ENCODE measurements at regions not wholly inside any gene's neighbourhood (a gene's known extent, or its start where the extent isn't known, plus 50 kb on each side); places are given as distances from the start of the nearest gene placed in this dataset.

DNA sequence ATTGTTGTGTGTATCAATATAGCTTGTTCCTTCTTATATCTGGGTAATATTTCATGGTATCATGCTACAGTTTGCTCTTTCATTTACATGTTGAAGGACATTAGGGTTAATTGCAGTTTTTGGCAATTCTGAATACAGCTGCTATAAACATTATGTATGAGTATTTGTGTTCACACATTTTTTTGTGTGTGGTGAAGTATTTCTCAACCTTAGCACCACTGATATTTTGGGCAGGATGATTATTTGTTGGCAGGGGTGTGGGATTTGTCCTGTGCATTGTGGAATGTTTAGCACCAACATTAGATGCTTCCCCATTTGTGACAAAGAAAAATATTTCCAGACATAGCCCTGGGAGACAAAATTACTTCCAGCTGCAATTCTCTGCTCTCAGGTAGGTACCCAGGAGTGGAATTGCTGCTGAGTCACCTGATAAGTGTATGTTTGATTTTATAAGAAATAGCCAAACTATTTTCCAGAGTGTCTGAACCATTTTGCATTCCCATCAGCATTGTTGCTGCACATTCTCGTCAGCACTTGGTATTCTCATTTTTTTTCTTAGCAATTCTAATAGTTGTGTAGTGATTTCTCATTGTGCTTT, 128.2 kb downstream of the SNX19 start:
- TF ChIP-seq, protein P1, sequence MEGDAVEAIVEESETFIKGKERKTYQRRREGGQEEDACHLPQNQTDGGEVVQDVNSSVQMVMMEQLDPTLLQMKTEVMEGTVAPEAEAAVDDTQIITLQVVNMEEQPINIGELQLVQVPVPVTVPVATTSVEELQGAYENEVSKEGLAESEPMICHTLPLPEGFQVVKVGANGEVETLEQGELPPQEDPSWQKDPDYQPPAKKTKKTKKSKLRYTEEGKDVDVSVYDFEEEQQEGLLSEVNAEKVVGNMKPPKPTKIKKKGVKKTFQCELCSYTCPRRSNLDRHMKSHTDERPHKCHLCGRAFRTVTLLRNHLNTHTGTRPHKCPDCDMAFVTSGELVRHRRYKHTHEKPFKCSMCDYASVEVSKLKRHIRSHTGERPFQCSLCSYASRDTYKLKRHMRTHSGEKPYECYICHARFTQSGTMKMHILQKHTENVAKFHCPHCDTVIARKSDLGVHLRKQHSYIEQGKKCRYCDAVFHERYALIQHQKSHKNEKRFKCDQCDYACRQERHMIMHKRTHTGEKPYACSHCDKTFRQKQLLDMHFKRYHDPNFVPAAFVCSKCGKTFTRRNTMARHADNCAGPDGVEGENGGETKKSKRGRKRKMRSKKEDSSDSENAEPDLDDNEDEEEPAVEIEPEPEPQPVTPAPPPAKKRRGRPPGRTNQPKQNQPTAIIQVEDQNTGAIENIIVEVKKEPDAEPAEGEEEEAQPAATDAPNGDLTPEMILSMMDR (IDR thresholded peaks at IDR 0.05): no peak
- H3K36me3 ChIP-seq: no peaks in the 10 kb centered on the region
- no peak overlapping the region for H3K4me3 ChIP-seq
- peaks cover 5 to 23% (median 15%) of the 10 kb centered on the region in 9 donors for H3K4me1 ChIP-seq
- ATAC-seq (no peak), DNase-seq (no peak)
- peaks cover 0 to 17% (median 4%) of the 10 kb centered on the region in 11 donors for H3K9me3 ChIP-seq
- H3K27ac ChIP-seq: peak overlapping the region in 1 of 10 donors; percentile 57
- intact Hi-C loops (cut with DNase I): no loop called here
- WGBS, 2 donors: 74 to 91% methylated on average over 1 of the region's 1 CpG
- no peaks in the 10 kb centered on the region for H3K27me3 ChIP-seq

DNA sequence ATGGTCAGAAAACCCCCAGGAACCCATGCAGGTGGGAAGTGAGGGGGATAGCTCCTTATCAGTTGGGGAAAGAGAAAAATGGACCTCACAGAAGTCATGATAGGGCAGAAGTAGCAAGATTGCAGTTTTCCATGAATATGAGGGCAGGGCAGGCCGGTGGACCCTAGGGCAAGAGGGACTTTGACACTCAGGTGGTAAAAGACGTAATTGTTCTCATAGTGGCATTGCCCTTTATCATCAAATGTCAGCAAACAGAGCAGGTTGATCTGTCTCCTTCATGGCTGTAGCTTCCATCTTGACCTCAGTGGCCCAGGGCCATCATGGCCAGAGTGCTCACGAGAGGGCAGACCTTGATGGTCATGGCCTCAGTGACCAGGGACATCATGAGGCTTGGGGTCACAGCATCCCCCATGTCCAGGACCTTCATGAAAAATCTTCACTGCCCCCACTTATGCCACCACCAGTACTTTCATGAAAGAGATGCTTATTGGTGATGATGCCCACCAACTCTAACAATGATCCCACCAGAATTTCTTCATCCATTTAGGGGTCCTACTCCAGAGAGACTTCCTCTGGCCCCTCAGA, 127.1 kb downstream of the SNX19 start:
- Histone ChIP-seq H3K9me3 (peaks cover 0 to 17% (median 4%) of the 10 kb centered on the region in 11 donors), H3K36me3 (no peaks in the 10 kb centered on the region), H3K4me3 (no peak overlapping the region), H3K27me3 (no peaks in the 10 kb centered on the region), H3K4me1 (peaks cover 3 to 19% (median 8%) of the 10 kb centered on the region in 9 donors), H3K27ac (no peak overlapping the region)
- DNase-seq: no peak
- TF ChIP-seq, protein P1 (IDR thresholded peaks at IDR 0.05): no peak
- 91 to 98% methylated on average over 3 of the region's 3 CpGs for WGBS, 2 donors
- intact Hi-C loops (cut with DNase I): no loop called here
- ATAC-seq: no peak

DNA sequence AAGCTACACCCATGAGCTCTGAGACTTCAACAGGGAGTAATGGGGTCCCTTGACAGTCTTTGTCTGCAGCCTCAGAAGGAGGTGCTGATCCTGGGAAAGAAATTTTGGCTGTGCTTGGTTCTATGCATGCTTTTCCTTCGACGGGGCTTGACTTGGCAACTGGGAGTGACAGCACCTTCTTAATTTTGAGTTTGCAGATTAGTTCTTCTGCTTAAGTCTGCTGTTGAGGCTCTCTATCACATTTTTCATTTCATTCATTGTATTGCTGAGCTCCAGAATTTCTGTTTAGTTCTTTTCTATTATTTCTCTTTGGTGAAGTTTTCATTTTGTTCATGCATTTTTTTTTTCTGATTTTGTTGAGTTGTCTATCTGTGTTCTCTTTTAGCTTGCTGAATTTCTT, 125.6 kb downstream of the SNX19 start:
- no peak for DNase-seq
- no peak for ATAC-seq
- TF ChIP-seq, protein P1 (IDR thresholded peaks at IDR 0.05): no peak

DNA sequence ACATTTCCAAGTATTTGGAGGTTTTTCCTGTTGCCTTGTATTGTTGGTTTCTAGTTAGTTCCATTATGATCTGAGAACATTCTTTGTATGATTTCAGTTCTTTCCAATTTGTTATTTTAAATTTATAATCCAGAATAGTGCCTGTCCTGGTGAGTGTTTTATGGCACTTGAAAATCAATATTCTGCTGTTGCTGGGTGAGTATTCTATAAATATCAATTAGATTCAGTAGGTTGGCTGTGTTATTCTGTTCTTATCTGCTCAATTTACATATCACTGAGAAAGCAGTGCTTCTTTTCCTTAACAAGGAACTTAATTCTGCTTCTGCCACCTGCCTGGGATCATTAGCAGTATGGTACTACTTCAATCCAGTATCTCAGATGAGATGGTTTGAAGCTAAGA, 123.5 kb downstream of the SNX19 start:
- Histone ChIP-seq H3K27me3 (no peaks in the 10 kb centered on the region), H3K27ac (no peak overlapping the region), H3K4me3 (no peak overlapping the region), H3K9me3 (peaks cover 0 to 24% (median 6%) of the 10 kb centered on the region in 11 donors), H3K4me1 (peaks cover 0 to 3% (median 0%) of the 10 kb centered on the region in 9 donors), H3K36me3 (no peaks in the 10 kb centered on the region)
- intact Hi-C loops (cut with DNase I): no loop called here
- no peak for DNase-seq
- TF ChIP-seq, protein P1 (IDR thresholded peaks at IDR 0.05): no peak
- ATAC-seq: no peak

More for the DNA sequence above, 125.6 kb downstream of the SNX19 start:
- H3K4me1 ChIP-seq: peaks cover 3 to 19% (median 8%) of the 10 kb centered on the region in 9 donors
- H3K36me3 ChIP-seq: no peaks in the 10 kb centered on the region
- 93 to 96% methylated on average over 2 of the region's 2 CpGs for WGBS, 2 donors
- intact Hi-C loops (cut with DNase I): no loop called here
- H3K27ac ChIP-seq: no peak overlapping the region
- H3K4me3 ChIP-seq: no peak overlapping the region
- no peaks in the 10 kb centered on the region for H3K27me3 ChIP-seq
- peaks cover 0 to 22% (median 5%) of the 10 kb centered on the region in 11 donors for H3K9me3 ChIP-seq

Measured in heart right ventricle (tissue), 16 donors.